BJ (cell line): ENCODE measurements at regions not wholly inside any gene's neighbourhood (a gene's known extent, or its start where the extent isn't known, plus 50 kb on each side); places are given as distances from the start of the nearest gene placed in this dataset.
"Not testable (repeated sequence)": the region's sequence is repeated elsewhere in the genome, so short reads cannot be mapped to it uniquely, and the experiment has no call there.

Experiments used
- CTCF ChIA-PET: fragments of 350-600 bp; formaldehyde crosslinking; extraction: SDS; loops from one replicate; lab custom pipeline; 2021; ENCODE audit warnings: antibody characterized with exemption, inconsistent platforms; lab: Yijun Ruan, JAX
- POLR2A ChIA-PET: fragments of 300-600 bp; sonication (Branson Sonifier 250); formaldehyde crosslinking; extraction: SDS; loops from one replicate; lab custom pipeline; 2021; ENCODE audit warnings: antibody characterized with exemption; lab: Charles Lee
- DNase-seq: peaks from one replicate; pipeline ENCODE4 v3.0.0-alpha.2; 2011; ENCODE audit warnings: low read depth
- H3K27me3 ChIP-seq: 2 replicates; pipeline ENCODE4 v1.6.0; 2011; ENCODE audit warnings: low read length; ENCODE audit not compliant: control insufficient read depth, insufficient read depth
- H3K36me3 ChIP-seq: 2 replicates; pipeline ENCODE4 v1.5.1; 2011; ENCODE audit warnings: low read length; ENCODE audit not compliant: control insufficient read depth, insufficient read depth
- H3K4me3 ChIP-seq: 2 replicates; pipeline ENCODE4 v1.5.1; 2011; ENCODE audit warnings: low read depth, mild to moderate bottlenecking, control low read depth, low read length
- TF ChIP-seq, protein P1 (sequence below): IDR thresholded peaks from 2 replicates; pipeline ENCODE4 v1.5.1; 2011; ENCODE audit warnings: low read depth, mild to moderate bottlenecking, control low read depth, inconsistent platforms, low read length, moderate library complexity; ENCODE audit not compliant: insufficient read depth

- Histone ChIP-seq H3K27me3 (no peaks in the 10 kb centered on the region), H3K36me3 (no peaks in the 10 kb centered on the region), H3K4me3 (no peak overlapping the region)
- ChIA-PET CTCF (interaction anchor here (0.9 kb wide), 1 partner anchor 11 kb away, joined by 3 read pairs; no protein-coding TSS in a partner anchor), POLR2A (no interaction called here)
- TF ChIP-seq, protein P1, sequence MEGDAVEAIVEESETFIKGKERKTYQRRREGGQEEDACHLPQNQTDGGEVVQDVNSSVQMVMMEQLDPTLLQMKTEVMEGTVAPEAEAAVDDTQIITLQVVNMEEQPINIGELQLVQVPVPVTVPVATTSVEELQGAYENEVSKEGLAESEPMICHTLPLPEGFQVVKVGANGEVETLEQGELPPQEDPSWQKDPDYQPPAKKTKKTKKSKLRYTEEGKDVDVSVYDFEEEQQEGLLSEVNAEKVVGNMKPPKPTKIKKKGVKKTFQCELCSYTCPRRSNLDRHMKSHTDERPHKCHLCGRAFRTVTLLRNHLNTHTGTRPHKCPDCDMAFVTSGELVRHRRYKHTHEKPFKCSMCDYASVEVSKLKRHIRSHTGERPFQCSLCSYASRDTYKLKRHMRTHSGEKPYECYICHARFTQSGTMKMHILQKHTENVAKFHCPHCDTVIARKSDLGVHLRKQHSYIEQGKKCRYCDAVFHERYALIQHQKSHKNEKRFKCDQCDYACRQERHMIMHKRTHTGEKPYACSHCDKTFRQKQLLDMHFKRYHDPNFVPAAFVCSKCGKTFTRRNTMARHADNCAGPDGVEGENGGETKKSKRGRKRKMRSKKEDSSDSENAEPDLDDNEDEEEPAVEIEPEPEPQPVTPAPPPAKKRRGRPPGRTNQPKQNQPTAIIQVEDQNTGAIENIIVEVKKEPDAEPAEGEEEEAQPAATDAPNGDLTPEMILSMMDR: no peak
- no peak for DNase-seq
Measured at GRCh38 chr10:109245821-109246220, 677.5 kb downstream of the XPNPEP1 start.

DNA sequence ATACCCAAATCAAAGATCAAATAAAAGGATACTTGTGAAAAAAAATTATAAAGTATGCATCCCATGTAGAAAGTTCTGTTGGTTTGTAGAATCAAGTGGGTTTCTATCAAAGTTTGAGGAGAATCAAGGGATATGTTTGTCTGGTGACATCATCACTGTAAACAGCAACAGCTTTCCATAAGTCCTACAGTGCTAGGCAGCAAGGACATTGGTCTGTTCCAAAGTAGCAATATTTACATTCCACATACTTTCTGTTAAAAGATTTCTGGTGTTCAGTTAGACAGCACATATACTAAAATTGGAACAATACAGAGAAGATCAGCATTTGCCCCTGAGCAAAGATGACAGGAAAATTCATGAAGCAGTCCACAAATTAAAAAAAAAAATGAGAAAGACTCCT is 683.9 kb downstream of the XPNPEP1 start:
- no peaks in the 10 kb centered on the region for H3K27me3 ChIP-seq
- TF ChIP-seq, protein P1: no peak
- H3K4me3 ChIP-seq: no peak overlapping the region
- no peak for DNase-seq
- no peaks in the 10 kb centered on the region for H3K36me3 ChIP-seq
- ChIA-PET POLR2A (no interaction called here), CTCF (interaction anchor here (1.0 to 1.3 kb wide), 2 partner anchors 12 to 24 kb away, joined by 3 to 6 read pairs; no protein-coding TSS in a partner anchor)

GRCh38 chr10:109237682-109238081 is 685.6 kb downstream of the XPNPEP1 start:
- POLR2A ChIA-PET: no interaction called here
- no peaks in the 10 kb centered on the region for H3K36me3 ChIP-seq
- CTCF ChIA-PET: interaction anchor here (0.7 kb wide), 1 partner anchor 26 kb away, joined by 3 read pairs; no protein-coding TSS in a partner anchor
- no peaks in the 10 kb centered on the region for H3K27me3 ChIP-seq
- no peak overlapping the region for H3K4me3 ChIP-seq
- TF ChIP-seq, protein P1: no peak
- no peak for DNase-seq

DNA sequence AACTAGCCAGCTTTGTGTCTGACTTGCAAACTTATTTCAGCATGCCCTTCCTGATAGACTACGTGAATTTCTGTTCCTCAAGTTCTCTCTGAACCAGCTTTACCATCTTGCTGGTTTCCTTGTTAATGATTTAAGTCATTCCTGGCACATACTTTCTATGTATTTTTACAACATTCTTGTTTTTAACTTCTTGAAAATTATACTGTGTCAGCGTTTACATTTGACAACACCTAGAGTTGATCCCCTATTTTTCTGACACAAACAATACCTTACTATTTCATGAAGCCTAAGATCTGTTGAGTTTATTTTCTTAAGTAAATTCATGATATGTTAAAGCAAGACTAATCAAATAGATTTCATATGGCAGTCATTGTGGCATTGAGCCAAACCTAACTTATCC is 686.3 kb downstream of the XPNPEP1 start:
- Histone ChIP-seq H3K4me3 (no peak overlapping the region), H3K27me3 (no peaks in the 10 kb centered on the region), H3K36me3 (no peaks in the 10 kb centered on the region)
- ChIA-PET CTCF (no interaction called here), POLR2A (no interaction called here)
- DNase-seq: no peak
- TF ChIP-seq, protein P1: no peak

DNA sequence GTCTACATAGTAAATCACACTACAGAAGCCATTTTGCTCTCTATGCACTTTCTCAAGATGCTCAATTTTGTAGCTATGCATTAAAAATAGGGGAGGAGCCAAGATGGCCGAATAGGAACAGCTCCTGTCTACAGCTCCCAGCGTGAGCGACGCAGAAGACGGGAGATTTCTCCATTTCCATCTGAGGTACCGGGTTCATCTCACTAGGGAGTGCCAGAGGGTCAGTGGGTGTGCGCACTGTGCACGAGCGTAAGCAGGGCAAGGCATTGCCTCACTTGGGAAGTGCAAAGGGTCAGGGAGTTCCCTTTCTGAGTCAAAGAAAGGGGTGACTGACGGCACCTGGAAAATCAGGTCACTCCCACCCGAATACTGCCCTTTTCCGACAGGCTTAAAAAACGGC is 699.8 kb downstream of the XPNPEP1 start:
- H3K4me3 ChIP-seq, H3K36me3 ChIP-seq, DNase-seq, POLR2A ChIA-PET, H3K27me3 ChIP-seq: not testable (repeated sequence)
- CTCF ChIA-PET: interaction anchor here (0.8 kb wide), 1 partner anchor 9 kb away, joined by 4 read pairs; no protein-coding TSS in a partner anchor
